H9 (cell line): ENCODE measurements at regions not wholly inside any gene's neighbourhood (a gene's known extent, or its start where the extent isn't known, plus 50 kb on each side); places are given as distances from the start of the nearest gene placed in this dataset.

Experiments
- DNase-seq: peaks from one replicate; pipeline ENCODE4 v3.0.0-alpha.2; 2017
- H2AFZ ChIP-seq: one replicate; pipeline ENCODE4 v1.6.1; 2013; ENCODE audit warnings: mild to moderate bottlenecking, low read length, control low read depth, moderate library complexity
- H2AK5ac ChIP-seq: 2 replicates; pipeline ENCODE4 v1.6.1; 2013; ENCODE audit warnings: low read length, control low read depth, mixed read lengths; ENCODE audit not compliant: insufficient read length
- H2BK120ac ChIP-seq: one replicate; pipeline ENCODE4 v1.6.1; 2013; ENCODE audit warnings: low read depth, mild to moderate bottlenecking, low read length, control low read depth, inconsistent platforms; ENCODE audit not compliant: poor library complexity, severe bottlenecking
- H2BK12ac ChIP-seq: 2 replicates; pipeline ENCODE4 v1.6.1; 2013; ENCODE audit warnings: low read length, control low read depth, mixed read lengths, low read depth; ENCODE audit not compliant: insufficient read length
- H2BK15ac ChIP-seq: 2 replicates; pipeline ENCODE4 v1.6.1; 2013; ENCODE audit warnings: low read depth, low read length, control low read depth
- H2BK20ac ChIP-seq: one replicate; pipeline ENCODE4 v1.6.1; 2013; ENCODE audit warnings: low read depth, mild to moderate bottlenecking, low read length, control low read depth, inconsistent platforms; ENCODE audit not compliant: poor library complexity, severe bottlenecking
- H2BK5ac ChIP-seq: 2 replicates; pipeline ENCODE4 v1.6.1; 2013; ENCODE audit warnings: low read length, control low read depth, mixed read lengths; ENCODE audit not compliant: insufficient read length
- H3K14ac ChIP-seq: 2 replicates; pipeline ENCODE4 v1.6.1; 2013; ENCODE audit warnings: low read length, control low read depth; ENCODE audit not compliant: insufficient read depth
- H3K18ac ChIP-seq: 2 replicates; pipeline ENCODE4 v1.6.1; 2013; ENCODE audit warnings: low read depth, mild to moderate bottlenecking, mixed read lengths, low read length, control low read depth; ENCODE audit not compliant: insufficient read length
- H3K23ac ChIP-seq: 2 replicates; pipeline ENCODE4 v1.6.1; 2013; ENCODE audit warnings: low read length, control low read depth, mixed read lengths, low read depth; ENCODE audit not compliant: insufficient read length
- H3K23me2 ChIP-seq: 2 replicates; pipeline ENCODE4 v1.6.1; 2013; ENCODE audit warnings: low read depth, mild to moderate bottlenecking, mixed read lengths, low read length, control low read depth; ENCODE audit not compliant: insufficient read length, poor library complexity, severe bottlenecking
- H3K27ac ChIP-seq: 2 replicates; pipeline ENCODE4 v1.5.1; 2013; ENCODE audit warnings: low read length, control low read depth, mixed read lengths, low read depth; ENCODE audit not compliant: insufficient read length
- H3K27me3 ChIP-seq: 2 replicates; pipeline ENCODE4 v1.6.1; 2013; ENCODE audit warnings: low read length, control low read depth, inconsistent platforms; ENCODE audit not compliant: insufficient read depth
- H3K4ac ChIP-seq: 2 replicates; pipeline ENCODE4 v1.6.1; 2013; ENCODE audit warnings: low read depth, mild to moderate bottlenecking, control low read depth, inconsistent platforms, low read length, moderate library complexity
- H3K4me1 ChIP-seq: 2 replicates; pipeline ENCODE4 v1.6.1; 2013; ENCODE audit warnings: low read length, control low read depth, inconsistent platforms; ENCODE audit not compliant: insufficient read depth
- H3K4me2 ChIP-seq: 2 replicates; pipeline ENCODE4 v1.6.1; 2013; ENCODE audit warnings: low read length, control low read depth, mixed read lengths; ENCODE audit not compliant: insufficient read length, insufficient read depth
- H3K56ac ChIP-seq: 2 replicates; pipeline ENCODE4 v1.6.1; 2013; ENCODE audit warnings: low read depth, mild to moderate bottlenecking, mixed read lengths, low read length, control low read depth; ENCODE audit not compliant: insufficient read length
- H3K79me1 ChIP-seq: 2 replicates; pipeline ENCODE4 v1.6.1; 2013; ENCODE audit warnings: low read depth, mild to moderate bottlenecking, moderate library complexity, low read length, control low read depth, inconsistent platforms; ENCODE audit not compliant: insufficient read depth, poor library complexity, severe bottlenecking
- H3K79me2 ChIP-seq: 2 replicates; pipeline ENCODE4 v1.6.1; 2013; ENCODE audit warnings: low read length, control low read depth, inconsistent platforms; ENCODE audit not compliant: insufficient read depth
- H3K9ac ChIP-seq: 2 replicates; pipeline ENCODE4 v1.6.1; 2013; ENCODE audit warnings: low read length, control low read depth, mixed read lengths; ENCODE audit not compliant: insufficient read length; ENCODE audit errors: extremely low read depth
- H3K9me3 ChIP-seq: one replicate; pipeline ENCODE4 v1.6.1; 2013; ENCODE audit warnings: low read depth, low read length, inconsistent platforms; ENCODE audit not compliant: control insufficient read depth
- H3T11ph ChIP-seq: one replicate; pipeline ENCODE4 v1.6.1; 2013; ENCODE audit warnings: mild to moderate bottlenecking, low read length, control low read depth, inconsistent platforms
- H4K20me1 ChIP-seq: one replicate; pipeline ENCODE4 v1.6.1; 2013; ENCODE audit not compliant: control insufficient read depth, insufficient read length, insufficient read depth
- H4K5ac ChIP-seq: 2 replicates; pipeline ENCODE4 v1.6.1; 2013; ENCODE audit warnings: low read depth, mild to moderate bottlenecking, mixed read lengths, low read length, control low read depth; ENCODE audit not compliant: insufficient read length
- H4K8ac ChIP-seq: replicated peaks from 2 replicates; pipeline ENCODE4 v1.6.1; 2013; ENCODE audit warnings: low read length, control low read depth, mixed read lengths, low read depth; ENCODE audit not compliant: insufficient read length
- H4K91ac ChIP-seq: 2 replicates; pipeline ENCODE4 v1.6.1; 2013; ENCODE audit warnings: low read depth, mild to moderate bottlenecking, moderate library complexity, mixed read lengths, low read length, control low read depth; ENCODE audit not compliant: insufficient read length
- H3K27ac Mint-ChIP-seq, 3 experiments: 2 replicates in 2 of 3; 3 replicates in 1 of 3; pipeline ENCODE4 v1.8.0; 2020 to 2021; ENCODE audit warnings: mixed read lengths in 3 of 3, mild to moderate bottlenecking in 1 of 3, moderate library complexity in 1 of 3
- H3K27me3 Mint-ChIP-seq: 2 replicates; pipeline ENCODE4 v1.8.0; 2021; ENCODE audit warnings: low read depth, mild to moderate bottlenecking, moderate library complexity, mixed read lengths
- H3K36me3 Mint-ChIP-seq, 3 experiments: 2 replicates in 2 of 3; 3 replicates in 1 of 3; pipeline ENCODE4 v1.8.0; 2020 to 2021; ENCODE audit warnings: low read depth in 3 of 3, mixed read lengths in 3 of 3; ENCODE audit not compliant: insufficient read depth in 1 of 3
- H3K4me1 Mint-ChIP-seq, 2 experiments: 2 replicates each; pipeline ENCODE4 v1.8.0; 2020; ENCODE audit warnings: mixed read lengths in 2 of 2
- H3K4me3 Mint-ChIP-seq, 2 experiments: 2 replicates in 1 of 2; 3 replicates in 1 of 2; pipeline ENCODE4 v1.8.0; 2020 to 2021; ENCODE audit warnings: mild to moderate bottlenecking in 2 of 2, mixed read lengths in 2 of 2, moderate library complexity in 1 of 2
- H3K9me3 Mint-ChIP-seq, 2 experiments: 2 replicates in 1 of 2; 3 replicates in 1 of 2; pipeline ENCODE4 v1.8.0; 2020; ENCODE audit warnings: mild to moderate bottlenecking in 2 of 2, mixed read lengths in 2 of 2, moderate library complexity in 1 of 2
- CTCF ChIP-seq: fragments of 200-600 bp; sonication (generic); conservative IDR thresholded peaks from 3 replicates; pipeline ENCODE4 v1.8.0; 2021; ENCODE audit warnings: antibody characterized with exemption, mild to moderate bottlenecking
- WGBS: extraction: QIAGEN DNeasy Blood & Tissue Kit; methylation state at CpG from one replicate; pipeline ENCODE4 v1.1.7; 2013; ENCODE audit warnings: missing lambda C conversion rate, low lambda C conversion rate, mixed read lengths; ENCODE audit not compliant: insufficient read length; ENCODE audit errors: extremely low coverage; 5-methylcytosine and 5-hydroxymethylcytosine counted together

- no peak overlapping the region for H3K9ac ChIP-seq
- DNase-seq = no peak
- H3K9me3 Mint-ChIP-seq = peaks cover 0 to 1% of the 10 kb centered on the region in 2 experiments; a peak in 2 of 5 replicates
Measured at GRCh38 chr3:10632125-10632524, 126.7 kb upstream of the ATP2B2 start.

More at GRCh38 chr3:10632125-10632524, 126.7 kb upstream of the ATP2B2 start:
- Mint-ChIP-seq H3K36me3 (no peaks in the 10 kb centered on the region; a peak in 1 of 7 replicates), H3K4me1 (peaks cover 12 to 13% of the 10 kb centered on the region in 2 experiments), H3K27me3 (peaks cover 3% of the 10 kb centered on the region), H3K4me3 (no peak overlapping the region), H3K27ac (no peak overlapping the region)
- no peak overlapping the region for H3K4me2 ChIP-seq
- H3K23me2 ChIP-seq = no peaks in the 10 kb centered on the region
- H2BK12ac ChIP-seq = no peak overlapping the region
- H3K27ac ChIP-seq = no peak overlapping the region
- H3K27me3 ChIP-seq = no peaks in the 10 kb centered on the region
- H3K14ac ChIP-seq = no peak overlapping the region
- H3K4me1 ChIP-seq = peaks cover 4% of the 10 kb centered on the region; the same call in 1 of the 2 replicates
- no peak overlapping the region for H3K18ac ChIP-seq
- no peak overlapping the region for H3K56ac ChIP-seq
- H2BK20ac ChIP-seq = no peak overlapping the region
- H4K8ac ChIP-seq = no peak overlapping the region
- no peaks in the 10 kb centered on the region for H3K79me1 ChIP-seq
- no CpG with 5 or more reads among the region's 6 CpGs for whole genome bisulfite sequencing
- H4K5ac ChIP-seq = no peak overlapping the region
- H2BK5ac ChIP-seq = no peak overlapping the region
- no peak for TF ChIP-seq CTCF
- H3K79me2 ChIP-seq = no peaks in the 10 kb centered on the region
- no peaks in the 10 kb centered on the region for H3K9me3 ChIP-seq
- no peak overlapping the region for H4K91ac ChIP-seq
- no peak overlapping the region for H3T11ph ChIP-seq
- H2AFZ ChIP-seq = no peak overlapping the region
- no peak overlapping the region for H2BK15ac ChIP-seq
- no peak overlapping the region for H3K23ac ChIP-seq
- no peak overlapping the region for H3K4ac ChIP-seq
- no peak overlapping the region for H2BK120ac ChIP-seq
- no peaks in the 10 kb centered on the region for H4K20me1 ChIP-seq
- H2AK5ac ChIP-seq = no peak overlapping the region
